Hepatocyte (in vitro differentiated cells): ENCODE measurements at regions not wholly inside any gene's neighbourhood (a gene's known extent, or its start where the extent isn't known, plus 50 kb on each side); places are given as distances from the start of the nearest gene placed in this dataset.

ENCODE experiments used
- EZH2 ChIP-seq: fragments of 200-600 bp; sonication (generic); IDR thresholded peaks from 2 replicates; pipeline ENCODE4 v1.6.1; 2016; ENCODE audit warnings: antibody characterized with exemption, mild to moderate bottlenecking, borderline replicate concordance
- EZH2phosphoT487 ChIP-seq: fragments of 200-600 bp; sonication (generic); IDR thresholded peaks from one replicate; pipeline ENCODE4 v1.6.1; 2018; ENCODE audit warnings: antibody characterized with exemption, mild to moderate bottlenecking, low read depth, moderate library complexity; ENCODE audit not compliant: unreplicated experiment, severe bottlenecking
- TF ChIP-seq, protein P1 (sequence below): fragments of 200-600 bp; sonication (generic); IDR thresholded peaks from 2 replicates; pipeline ENCODE4 v1.5.1; 2016; ENCODE audit warnings: antibody characterized with exemption, mild to moderate bottlenecking; ENCODE audit not compliant: poor library complexity

GRCh38 chr10:130727766-130728490, 583.6 kb downstream of the TCERG1L start:
- TF ChIP-seq, protein P1, sequence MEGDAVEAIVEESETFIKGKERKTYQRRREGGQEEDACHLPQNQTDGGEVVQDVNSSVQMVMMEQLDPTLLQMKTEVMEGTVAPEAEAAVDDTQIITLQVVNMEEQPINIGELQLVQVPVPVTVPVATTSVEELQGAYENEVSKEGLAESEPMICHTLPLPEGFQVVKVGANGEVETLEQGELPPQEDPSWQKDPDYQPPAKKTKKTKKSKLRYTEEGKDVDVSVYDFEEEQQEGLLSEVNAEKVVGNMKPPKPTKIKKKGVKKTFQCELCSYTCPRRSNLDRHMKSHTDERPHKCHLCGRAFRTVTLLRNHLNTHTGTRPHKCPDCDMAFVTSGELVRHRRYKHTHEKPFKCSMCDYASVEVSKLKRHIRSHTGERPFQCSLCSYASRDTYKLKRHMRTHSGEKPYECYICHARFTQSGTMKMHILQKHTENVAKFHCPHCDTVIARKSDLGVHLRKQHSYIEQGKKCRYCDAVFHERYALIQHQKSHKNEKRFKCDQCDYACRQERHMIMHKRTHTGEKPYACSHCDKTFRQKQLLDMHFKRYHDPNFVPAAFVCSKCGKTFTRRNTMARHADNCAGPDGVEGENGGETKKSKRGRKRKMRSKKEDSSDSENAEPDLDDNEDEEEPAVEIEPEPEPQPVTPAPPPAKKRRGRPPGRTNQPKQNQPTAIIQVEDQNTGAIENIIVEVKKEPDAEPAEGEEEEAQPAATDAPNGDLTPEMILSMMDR = no peak
- TF ChIP-seq EZH2 (no peak), EZH2phosphoT487 (no peak)
